Sigmoid colon (tissue), 6 donors: ENCODE measurements at regions not wholly inside any gene's neighbourhood (a gene's known extent, or its start where the extent isn't known, plus 50 kb on each side); places are given as distances from the start of the nearest gene placed in this dataset.

Source experiments
- DNase-seq: peaks from one replicate; pipeline ENCODE4 v3.0.0-alpha.2; 2019
- H3K27ac ChIP-seq, 4 donors: fragments of 200-600 bp; sonication (generic); one replicate each; pipeline ENCODE4 v1.5.1; 2016 to 2019; ENCODE audit warnings: mild to moderate bottlenecking in 1 of 4
- H3K27me3 ChIP-seq, 3 donors: fragments of 200-600 bp; sonication (generic); one replicate each; pipeline ENCODE4 v1.5.1; 2019; ENCODE audit warnings: mild to moderate bottlenecking in 1 of 3
- H3K36me3 ChIP-seq, 4 donors: fragments of 200-600 bp; sonication (generic); one replicate each; pipeline ENCODE4 v1.5.1; 2016 to 2019
- H3K4me1 ChIP-seq, 4 donors: fragments of 200-600 bp; sonication (generic); one replicate each; pipeline ENCODE4 v1.5.1; 2017 to 2019
- H3K4me3 ChIP-seq, 4 donors: fragments of 200-600 bp; sonication (generic); one replicate each; pipeline ENCODE4 v1.5.1; 2017 to 2019; ENCODE audit warnings: mild to moderate bottlenecking in 2 of 4, moderate library complexity in 1 of 4
- H3K9me3 ChIP-seq, 4 donors: fragments of 200-600 bp in 3 of 4; sonication (generic) in 3 of 4; one replicate each; pipeline versions ENCODE4 v1.5.1 to v1.6.1; 2013 to 2019
- EP300 ChIP-seq, 4 donors: sonication (generic); formaldehyde crosslinking; IDR thresholded peaks; one replicate each; pipeline ENCODE4 v1.6.1; 2017; ENCODE audit warnings: antibody characterized with exemption in 4 of 4
- POLR2A ChIP-seq, 2 donors: fragments of 450-650 bp; IDR thresholded peaks; one replicate each; pipeline ENCODE4 v1.6.1; 2016; ENCODE audit warnings: antibody characterized with exemption in 2 of 2, mild to moderate bottlenecking in 2 of 2, moderate library complexity in 2 of 2
- POLR2AphosphoS5 ChIP-seq, 4 donors: sonication (generic); formaldehyde crosslinking; IDR thresholded peaks; one replicate each; pipeline ENCODE4 v1.6.1; 2017; ENCODE audit warnings: antibody characterized with exemption in 4 of 4
- WGBS, 2 donors: extraction: QIAGEN DNeasy Blood & Tissue Kit; methylation state at CpG; one replicate each; pipeline ENCODE4 v1.1.7; 2013; 5-methylcytosine and 5-hydroxymethylcytosine counted together
- intact Hi-C: fragments of 100-400 bp; cut with DNase I; formaldehyde crosslinking; loops from one replicate; pipeline ENCODE4 v1.15.1; 2023
- TF ChIP-seq, protein P1 (sequence below), 4 experiments: fragments of 450-650 bp in 3 of 4; fragments of 200-600 bp in 1 of 4; IDR thresholded peaks; one replicate each; pipeline ENCODE4 v1.5.1; 2016 to 2019; ENCODE audit warnings: antibody characterized with exemption in 4 of 4, mild to moderate bottlenecking in 3 of 4, moderate library complexity in 2 of 4
- donor health status: healthy with polysubstance abuse.
- donor health status: healthy.

- no peaks in the 10 kb centered on the region for H3K9me3 ChIP-seq
- no peak for DNase-seq
- H3K4me1 ChIP-seq: no peaks in the 10 kb centered on the region
- WGBS, 2 donors: 17 to 92% methylated on average over 3 of the region's 3 CpGs
- no peak overlapping the region for H3K4me3 ChIP-seq
- H3K36me3 ChIP-seq: no peaks in the 10 kb centered on the region
- TF ChIP-seq POLR2A (IDR thresholded peaks at IDR 0.05) (no peak), EP300 (IDR thresholded peaks at IDR 0.05) (no peak), POLR2AphosphoS5 (IDR thresholded peaks at IDR 0.05) (no peak)
- TF ChIP-seq, protein P1, sequence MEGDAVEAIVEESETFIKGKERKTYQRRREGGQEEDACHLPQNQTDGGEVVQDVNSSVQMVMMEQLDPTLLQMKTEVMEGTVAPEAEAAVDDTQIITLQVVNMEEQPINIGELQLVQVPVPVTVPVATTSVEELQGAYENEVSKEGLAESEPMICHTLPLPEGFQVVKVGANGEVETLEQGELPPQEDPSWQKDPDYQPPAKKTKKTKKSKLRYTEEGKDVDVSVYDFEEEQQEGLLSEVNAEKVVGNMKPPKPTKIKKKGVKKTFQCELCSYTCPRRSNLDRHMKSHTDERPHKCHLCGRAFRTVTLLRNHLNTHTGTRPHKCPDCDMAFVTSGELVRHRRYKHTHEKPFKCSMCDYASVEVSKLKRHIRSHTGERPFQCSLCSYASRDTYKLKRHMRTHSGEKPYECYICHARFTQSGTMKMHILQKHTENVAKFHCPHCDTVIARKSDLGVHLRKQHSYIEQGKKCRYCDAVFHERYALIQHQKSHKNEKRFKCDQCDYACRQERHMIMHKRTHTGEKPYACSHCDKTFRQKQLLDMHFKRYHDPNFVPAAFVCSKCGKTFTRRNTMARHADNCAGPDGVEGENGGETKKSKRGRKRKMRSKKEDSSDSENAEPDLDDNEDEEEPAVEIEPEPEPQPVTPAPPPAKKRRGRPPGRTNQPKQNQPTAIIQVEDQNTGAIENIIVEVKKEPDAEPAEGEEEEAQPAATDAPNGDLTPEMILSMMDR (IDR thresholded peaks at IDR 0.05): no peak
- H3K27me3 ChIP-seq: no peaks in the 10 kb centered on the region
- intact Hi-C loops: no loop called here
- H3K27ac ChIP-seq: no peak overlapping the region
Measured at GRCh38 chr5:58037899-58038298, 422.0 kb downstream of the PLK2 start.

DNA sequence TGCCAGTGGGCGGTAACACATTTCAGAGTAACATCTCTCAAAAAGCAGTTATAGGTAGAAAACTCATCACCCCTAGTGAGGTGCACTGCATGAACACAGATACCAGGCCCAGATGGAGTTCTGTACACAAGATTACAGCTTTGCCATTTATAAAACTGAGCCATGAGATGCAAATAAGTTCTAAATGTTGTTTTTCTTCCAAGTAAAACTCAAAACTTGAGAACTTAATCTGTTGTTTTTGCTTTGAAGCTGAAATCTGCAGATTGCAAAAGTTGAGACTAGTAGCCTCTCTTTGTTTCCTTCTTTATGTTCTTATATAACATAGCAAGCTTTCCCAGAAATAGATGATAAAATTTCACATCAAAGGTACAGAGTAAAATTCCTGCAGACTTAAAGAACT is 434.1 kb downstream of the PLK2 start:
- no peak for TF ChIP-seq EP300 (IDR thresholded peaks at IDR 0.05)
- TF ChIP-seq, protein P1 (IDR thresholded peaks at IDR 0.05): no peak
- no peak for TF ChIP-seq POLR2AphosphoS5 (IDR thresholded peaks at IDR 0.05)
- TF ChIP-seq POLR2A (IDR thresholded peaks at IDR 0.05): no peak
- Histone ChIP-seq H3K4me3 (no peak overlapping the region), H3K36me3 (no peaks in the 10 kb centered on the region), H3K4me1 (no peaks in the 10 kb centered on the region), H3K27ac (no peak overlapping the region), H3K9me3 (no peaks in the 10 kb centered on the region), H3K27me3 (no peaks in the 10 kb centered on the region)
- intact Hi-C loops: no loop called here
- 95 to 98% methylated on average over 1 of the region's 1 CpG for WGBS, 2 donors
- no peak for DNase-seq

DNA sequence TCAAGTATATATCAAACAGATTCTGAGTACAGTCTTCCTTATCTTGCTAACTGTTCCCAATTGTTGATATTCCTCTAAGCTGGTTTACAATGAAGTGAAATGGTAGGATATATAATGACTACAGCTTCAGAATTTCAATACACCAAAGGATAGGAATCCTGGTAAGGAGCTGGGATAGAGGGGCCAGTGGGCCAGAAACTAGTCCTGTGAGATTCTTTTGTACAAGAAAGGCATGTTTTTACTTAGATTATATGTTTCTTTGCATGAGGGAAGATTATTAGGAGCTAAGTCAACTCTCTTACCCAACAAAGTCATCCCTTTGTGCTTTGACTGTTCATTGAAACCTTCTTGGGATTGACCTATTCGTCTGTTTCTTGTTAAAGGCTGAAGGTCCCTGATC is 435.7 kb downstream of the PLK2 start:
- intact Hi-C loops: no loop called here
- Histone ChIP-seq H3K27me3 (no peaks in the 10 kb centered on the region), H3K36me3 (no peaks in the 10 kb centered on the region), H3K4me1 (no peaks in the 10 kb centered on the region), H3K9me3 (no peaks in the 10 kb centered on the region), H3K27ac (no peak overlapping the region), H3K4me3 (no peak overlapping the region)
- TF ChIP-seq EP300 (IDR thresholded peaks at IDR 0.05) (no peak), POLR2A (IDR thresholded peaks at IDR 0.05) (no peak), POLR2AphosphoS5 (IDR thresholded peaks at IDR 0.05) (no peak)
- TF ChIP-seq, protein P1 (IDR thresholded peaks at IDR 0.05): no peak
- DNase-seq: no peak
- WGBS, 2 donors: 0% methylated on average over 1 of the region's 1 CpG

DNA sequence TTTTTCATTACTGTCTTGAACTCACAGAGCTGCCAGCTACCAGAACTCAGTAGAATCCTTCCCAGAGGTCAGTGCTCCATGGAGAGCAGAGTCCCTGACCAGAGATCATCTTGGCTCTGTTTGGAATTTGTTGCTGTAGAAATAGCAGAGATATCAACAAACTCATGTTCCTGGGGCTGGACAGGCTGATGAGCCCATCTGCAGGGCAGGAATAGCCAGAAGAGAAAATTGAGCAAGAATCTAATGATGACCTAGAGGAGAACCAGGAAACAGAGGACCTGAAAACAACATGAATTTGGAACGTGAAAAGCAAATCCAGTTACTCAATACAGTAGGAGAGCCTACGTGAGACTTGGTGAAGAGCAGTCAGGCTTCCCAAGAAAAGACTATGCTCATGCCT is 437.8 kb downstream of the PLK2 start:
- TF ChIP-seq EP300 (IDR thresholded peaks at IDR 0.05): no peak
- TF ChIP-seq, protein P1 (IDR thresholded peaks at IDR 0.05): no peak
- TF ChIP-seq POLR2A (IDR thresholded peaks at IDR 0.05): no peak
- TF ChIP-seq POLR2AphosphoS5 (IDR thresholded peaks at IDR 0.05): no peak
- Histone ChIP-seq H3K9me3 (no peaks in the 10 kb centered on the region), H3K27me3 (no peaks in the 10 kb centered on the region), H3K4me1 (no peaks in the 10 kb centered on the region), H3K27ac (no peak overlapping the region), H3K4me3 (no peak overlapping the region), H3K36me3 (no peaks in the 10 kb centered on the region)
- no peak for DNase-seq
- intact Hi-C loops: no loop called here
- 72 to 79% methylated on average over 2 of the region's 2 CpGs for WGBS, 2 donors

GRCh38 chr5:58021466-58021865 is 438.4 kb downstream of the PLK2 start:
- Histone ChIP-seq H3K27ac (no peak overlapping the region), H3K36me3 (no peaks in the 10 kb centered on the region), H3K4me3 (no peak overlapping the region), H3K27me3 (no peaks in the 10 kb centered on the region), H3K9me3 (no peaks in the 10 kb centered on the region), H3K4me1 (no peaks in the 10 kb centered on the region)
- intact Hi-C loops: no loop called here
- no peak for DNase-seq
- 72 to 80% methylated on average over 3 of the region's 3 CpGs for WGBS, 2 donors
- no peak for TF ChIP-seq POLR2AphosphoS5 (IDR thresholded peaks at IDR 0.05)
- TF ChIP-seq POLR2A (IDR thresholded peaks at IDR 0.05): no peak
- TF ChIP-seq, protein P1 (IDR thresholded peaks at IDR 0.05): no peak
- no peak for TF ChIP-seq EP300 (IDR thresholded peaks at IDR 0.05)
